GM18858 (cell line): ENCODE measurements at regions not wholly inside any gene's neighbourhood (a gene's known extent, or its start where the extent isn't known, plus 50 kb on each side); places are given as distances from the start of the nearest gene placed in this dataset.

Source experiments
- ATAC-seq: cut with Tn5 transposase; IDR thresholded peaks from one replicate; pipeline ENCODE4 v1.9.1; 2021; ENCODE audit not compliant: unreplicated experiment

DNA sequence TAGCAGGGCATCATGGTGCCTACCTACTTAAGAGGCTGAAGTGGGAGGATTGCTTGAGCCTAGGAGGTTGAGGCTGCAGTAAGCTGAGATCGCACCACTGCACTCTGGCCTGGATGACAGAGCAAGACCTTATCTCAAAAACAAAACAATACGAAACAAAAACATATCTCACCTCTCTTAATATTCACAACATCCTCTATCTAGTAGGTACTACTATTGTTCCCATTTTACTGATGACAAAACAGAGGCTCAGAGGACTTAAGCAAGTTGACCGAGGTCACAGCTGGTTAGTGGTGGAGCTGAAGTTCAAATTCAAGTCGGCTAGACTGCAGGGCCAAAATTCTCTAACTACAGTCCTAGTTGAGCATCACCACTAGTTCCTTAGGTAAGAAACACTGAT, 172.3 kb upstream of the EEA1 start:
- ATAC-seq = no peak

DNA sequence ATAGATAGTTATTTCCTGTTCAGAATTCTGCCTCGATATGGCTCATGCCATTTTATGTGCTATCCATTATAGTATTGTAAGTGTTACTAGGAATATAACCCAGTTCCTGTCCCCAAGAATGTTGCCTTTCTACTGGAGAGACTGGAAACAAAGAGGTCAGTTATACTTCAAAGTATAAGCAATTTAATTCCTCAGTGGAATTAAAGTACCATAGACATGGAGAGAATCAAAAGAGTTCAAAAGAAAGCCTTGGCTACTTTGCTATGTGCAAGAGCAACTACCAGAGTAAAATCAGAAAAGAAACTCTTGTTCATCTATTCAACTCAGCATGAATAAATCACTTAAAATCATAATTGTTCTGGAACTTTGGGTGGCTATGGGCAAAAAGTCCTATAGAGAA, 173.2 kb upstream of the EEA1 start:
- no peak for ATAC-seq

DNA sequence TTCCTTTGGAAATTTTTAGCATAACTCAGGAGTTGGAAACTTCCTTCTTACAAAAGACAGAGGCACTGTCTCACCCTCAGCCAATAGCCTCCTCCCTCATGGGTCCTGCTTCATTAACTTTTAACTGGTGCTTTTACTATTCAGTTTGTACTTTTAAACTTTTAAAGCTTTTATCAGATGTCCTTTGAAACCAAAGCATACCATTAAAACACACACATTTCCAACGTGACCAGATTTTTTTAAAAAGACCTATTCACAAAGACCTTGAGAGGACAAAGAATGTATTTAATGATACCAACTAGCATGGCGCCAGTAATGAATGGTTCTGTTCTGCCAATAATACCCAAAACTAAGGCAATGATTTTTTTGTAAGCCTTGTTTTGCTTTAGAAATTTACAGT, 173.6 kb upstream of the EEA1 start:
- no peak for ATAC-seq

DNA sequence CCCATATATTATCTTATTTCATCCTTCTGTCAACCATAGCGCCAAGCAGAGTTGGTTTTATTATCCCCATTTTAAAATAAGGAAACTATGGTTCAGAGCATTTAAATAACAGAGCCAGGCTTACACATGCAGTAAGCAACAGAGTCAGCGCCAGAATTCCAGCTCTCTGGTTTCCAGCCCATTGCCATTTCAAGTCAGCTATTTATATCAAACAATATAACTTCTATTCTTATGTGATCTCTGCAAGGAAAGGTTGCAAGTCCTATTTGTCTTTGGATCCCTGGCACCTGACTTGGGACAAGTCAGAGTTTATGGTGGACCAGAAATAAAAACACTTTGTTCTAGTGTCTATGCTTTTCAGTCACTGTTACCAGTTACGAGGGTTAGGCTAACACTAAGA, 174.1 kb upstream of the EEA1 start:
- ATAC-seq = no peak

DNA sequence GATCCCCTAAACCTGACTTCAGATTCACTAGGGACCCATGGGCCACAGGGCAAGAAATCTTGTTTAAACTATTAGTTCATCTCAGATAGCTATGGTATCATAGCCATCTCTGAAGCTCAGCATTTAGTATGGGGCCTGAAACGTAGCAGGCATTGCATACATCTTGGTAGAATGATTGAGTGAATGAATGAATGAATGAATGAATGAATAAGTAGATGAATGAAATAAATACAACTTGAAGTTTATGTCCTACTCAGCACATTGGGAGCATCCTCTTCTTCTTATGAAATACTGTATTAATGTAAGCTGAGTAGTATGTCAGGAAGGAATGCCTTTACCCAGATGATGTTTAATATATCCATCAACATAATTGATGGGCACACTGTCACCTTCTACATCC, 175.4 kb upstream of the EEA1 start:
- ATAC-seq = no peak

DNA sequence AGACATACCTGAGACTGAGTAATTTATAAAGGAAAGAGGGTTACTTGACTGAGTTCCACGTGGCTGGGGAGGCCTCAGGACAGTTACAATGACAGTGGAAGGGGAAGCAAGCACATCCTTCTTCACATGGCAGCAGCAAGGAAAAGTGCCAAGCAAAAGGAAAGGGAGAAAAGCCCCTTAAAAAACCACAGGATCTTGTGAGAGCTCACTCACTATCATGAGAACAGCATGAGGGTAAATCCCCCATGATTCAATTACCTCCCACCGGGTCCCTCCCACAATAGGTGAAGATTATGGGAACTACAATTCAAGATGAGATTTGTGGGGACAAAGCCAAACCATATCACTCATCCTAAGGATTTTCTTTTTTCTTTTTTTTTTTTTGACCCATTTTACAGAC, 177.8 kb upstream of the EEA1 start:
- ATAC-seq = no peak

DNA sequence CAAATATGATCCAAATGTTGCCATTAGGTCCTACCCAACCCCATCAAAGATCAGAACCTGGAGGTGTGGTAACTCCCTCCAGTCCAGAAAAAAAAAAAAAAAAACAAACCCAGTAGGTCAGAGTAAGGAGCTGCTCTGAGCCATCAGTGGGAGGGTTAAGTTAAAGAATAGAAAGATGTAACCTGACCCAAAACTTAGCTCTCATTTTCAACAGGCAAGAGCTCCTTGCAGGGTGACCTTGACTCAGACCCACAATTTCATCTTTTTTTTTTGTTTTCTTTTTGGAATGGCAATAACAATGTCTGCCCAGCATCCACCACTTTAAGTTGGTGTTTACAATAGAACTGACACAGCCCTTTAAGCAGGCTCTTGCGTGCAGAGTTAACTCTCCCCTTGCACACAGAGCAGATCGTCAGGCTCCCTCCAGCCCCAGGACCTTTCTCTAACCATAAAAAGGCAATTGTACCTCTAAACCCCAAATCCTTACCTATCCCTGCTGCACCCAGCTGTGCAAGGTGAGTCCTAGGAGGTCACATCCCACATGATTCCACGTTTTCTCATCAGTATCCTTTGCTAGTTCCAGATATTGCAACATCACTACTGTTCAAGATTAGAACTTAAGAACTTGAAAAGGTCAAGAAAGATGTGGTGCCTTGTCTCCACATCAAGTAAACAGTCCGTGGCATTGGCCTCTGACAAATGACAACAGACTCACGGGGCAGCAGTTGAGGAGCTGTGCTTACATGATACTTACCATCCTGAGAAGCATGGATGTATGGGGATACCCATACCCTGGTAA, 178.6 kb upstream of the EEA1 start:
- ATAC-seq = no peak

DNA sequence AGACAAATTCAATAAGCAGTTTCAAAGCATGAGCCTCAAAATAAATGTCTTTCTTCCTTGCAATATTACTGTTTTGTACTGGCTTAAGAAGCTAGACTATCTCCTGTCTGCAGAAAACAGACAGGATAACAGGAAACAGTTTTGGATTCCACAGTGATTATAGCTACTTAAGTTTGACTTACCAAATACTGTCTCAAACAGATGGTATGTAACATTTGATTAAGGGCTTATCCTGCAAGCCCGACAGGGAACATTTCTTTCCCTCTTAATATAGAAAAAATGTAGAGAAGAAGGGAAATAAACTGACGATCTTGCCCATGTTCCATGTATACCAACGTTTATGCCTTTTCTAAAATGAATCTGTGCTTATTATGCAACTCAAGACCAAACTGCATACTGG, 179.9 kb upstream of the EEA1 start:
- ATAC-seq = no peak

DNA sequence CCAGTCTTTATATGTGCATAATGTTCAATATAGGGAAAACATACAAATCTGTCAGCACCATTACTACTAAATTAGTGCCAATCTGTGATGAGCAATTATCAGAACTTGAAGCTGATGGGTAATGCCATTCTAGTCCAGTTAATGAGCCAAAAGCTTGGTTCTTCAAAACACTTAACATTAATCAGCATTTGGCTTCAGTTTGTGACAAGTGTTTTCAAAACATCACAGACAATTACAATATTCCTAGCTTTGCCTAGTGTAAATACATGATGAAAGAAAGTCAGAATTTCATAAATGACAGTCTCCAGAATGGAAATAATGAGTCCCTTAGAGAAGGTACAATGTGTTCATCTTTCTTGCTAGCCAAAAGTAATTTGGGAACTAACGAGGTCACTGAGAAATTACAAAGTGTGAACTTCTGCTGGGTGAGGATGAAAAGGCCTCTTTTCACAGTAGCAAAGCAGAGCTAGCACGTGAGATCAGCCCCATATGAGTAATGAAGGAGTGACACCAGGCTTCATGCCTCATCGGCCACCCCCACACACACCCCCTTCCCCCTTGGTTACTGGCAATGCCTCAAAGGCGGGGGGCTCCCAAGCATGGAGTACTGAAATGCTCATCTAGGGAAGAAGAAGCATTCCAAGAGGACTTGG, 180.6 kb upstream of the EEA1 start:
- ATAC-seq = peak; percentile 42

DNA sequence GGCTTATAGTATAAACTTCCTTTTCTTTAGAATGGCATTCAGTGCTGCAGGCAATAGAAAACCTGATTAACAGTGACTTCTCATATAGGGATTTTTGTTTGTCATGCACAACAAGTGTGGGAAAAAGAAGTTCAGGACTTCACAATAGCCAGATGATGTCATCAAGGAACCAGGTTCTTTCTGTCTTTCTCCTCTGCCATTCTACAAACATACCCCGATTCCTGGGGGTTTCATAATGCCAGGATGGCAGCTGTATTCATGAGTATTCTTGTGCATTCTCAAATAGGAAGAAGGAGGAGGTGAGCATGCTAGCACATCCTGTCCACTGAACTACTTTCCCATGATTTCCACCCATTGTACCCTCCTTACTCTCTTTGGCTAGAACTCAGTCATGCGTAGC, 182.7 kb upstream of the EEA1 start:
- ATAC-seq = no peak

DNA sequence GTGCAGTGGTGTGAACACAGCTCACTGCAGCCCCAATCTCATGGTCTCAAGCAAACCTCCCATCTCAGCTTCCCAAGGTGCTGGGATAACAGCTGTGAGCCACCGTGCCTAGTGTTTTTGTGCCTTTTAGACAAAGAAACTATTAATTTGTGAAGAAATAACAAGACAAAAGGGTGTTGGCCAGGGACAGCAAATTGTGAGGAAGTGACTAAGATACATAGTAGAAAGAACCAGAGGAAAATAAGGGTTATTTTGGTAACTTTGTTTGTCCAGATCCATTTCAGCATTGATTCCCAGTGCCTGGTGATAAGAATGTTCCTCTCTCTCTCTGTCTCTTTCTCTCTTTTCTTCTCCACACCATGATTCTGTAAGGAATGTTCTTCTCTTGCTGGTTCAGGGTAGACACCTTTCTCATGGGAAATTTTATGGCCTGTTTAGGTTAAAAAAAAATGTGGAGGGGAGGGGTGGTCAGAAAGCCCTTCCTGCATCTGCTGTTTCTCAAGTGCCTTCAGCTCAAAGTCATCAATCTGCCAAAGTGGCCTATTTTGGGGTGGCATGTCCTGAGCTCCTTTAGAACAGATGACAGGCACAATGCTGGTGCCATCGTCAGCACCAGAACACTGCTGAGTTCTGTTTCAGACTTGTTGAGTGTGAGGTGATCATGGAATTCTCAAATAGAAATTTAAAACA, 184.4 kb upstream of the EEA1 start:
- no peak for ATAC-seq

DNA sequence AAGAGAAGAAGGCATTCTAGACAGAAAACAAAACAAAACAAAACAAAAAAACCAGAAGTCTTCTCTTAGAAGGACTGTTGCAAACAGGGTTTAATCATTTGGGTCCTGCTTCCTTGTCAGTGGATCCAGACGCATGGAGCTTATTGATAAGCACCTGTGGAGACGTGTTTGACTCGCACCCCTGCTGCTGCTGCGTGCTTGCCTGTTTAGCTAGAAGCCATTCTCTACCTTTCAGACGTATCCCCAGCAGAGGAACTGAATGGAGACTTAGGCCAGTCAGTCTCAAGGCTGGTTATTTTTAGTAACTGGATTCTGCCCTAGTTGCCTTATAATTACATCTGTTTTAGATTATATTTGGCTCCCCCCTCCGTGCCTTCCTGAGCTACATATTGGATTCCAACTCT, 186.1 kb upstream of the EEA1 start:
- no peak for ATAC-seq

DNA sequence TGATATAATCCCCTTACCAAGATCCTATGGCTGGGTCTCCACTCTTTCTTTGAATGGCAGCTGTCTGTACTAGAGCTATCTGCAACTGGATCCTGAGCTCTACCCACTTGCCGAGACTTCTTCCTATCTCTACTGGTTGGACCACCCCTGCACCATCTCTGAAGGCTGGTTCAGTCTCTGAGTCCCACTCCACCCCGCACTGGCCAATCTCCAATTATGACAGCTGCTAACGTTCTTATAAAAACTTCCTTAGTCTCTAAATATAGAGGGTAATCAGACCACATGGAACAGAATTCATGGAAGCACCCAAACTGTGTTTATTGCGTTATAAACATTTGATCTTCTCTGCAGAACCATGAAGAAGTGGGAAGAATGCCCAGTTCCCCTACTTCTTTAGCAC, 186.6 kb upstream of the EEA1 start:
- no peak for ATAC-seq

DNA sequence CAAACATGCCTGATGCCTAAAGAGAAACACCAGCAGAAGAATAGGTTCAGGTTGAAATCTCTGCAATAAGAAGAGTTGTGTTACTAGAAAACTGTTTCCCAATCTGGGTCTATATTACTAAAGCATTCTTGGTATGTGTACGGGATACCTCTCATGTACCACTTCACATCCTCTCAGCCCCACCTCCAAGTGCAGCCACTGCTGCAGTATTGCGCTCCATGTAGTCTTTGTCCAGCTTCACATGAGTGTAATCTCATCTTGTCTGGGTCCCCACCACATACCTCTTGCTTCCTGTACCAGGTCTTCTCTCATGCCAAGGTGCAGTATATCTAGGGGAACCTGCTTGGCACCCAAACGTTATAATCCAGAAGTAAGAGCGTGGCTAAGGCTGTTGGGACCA, 187.5 kb upstream of the EEA1 start:
- ATAC-seq = no peak

DNA sequence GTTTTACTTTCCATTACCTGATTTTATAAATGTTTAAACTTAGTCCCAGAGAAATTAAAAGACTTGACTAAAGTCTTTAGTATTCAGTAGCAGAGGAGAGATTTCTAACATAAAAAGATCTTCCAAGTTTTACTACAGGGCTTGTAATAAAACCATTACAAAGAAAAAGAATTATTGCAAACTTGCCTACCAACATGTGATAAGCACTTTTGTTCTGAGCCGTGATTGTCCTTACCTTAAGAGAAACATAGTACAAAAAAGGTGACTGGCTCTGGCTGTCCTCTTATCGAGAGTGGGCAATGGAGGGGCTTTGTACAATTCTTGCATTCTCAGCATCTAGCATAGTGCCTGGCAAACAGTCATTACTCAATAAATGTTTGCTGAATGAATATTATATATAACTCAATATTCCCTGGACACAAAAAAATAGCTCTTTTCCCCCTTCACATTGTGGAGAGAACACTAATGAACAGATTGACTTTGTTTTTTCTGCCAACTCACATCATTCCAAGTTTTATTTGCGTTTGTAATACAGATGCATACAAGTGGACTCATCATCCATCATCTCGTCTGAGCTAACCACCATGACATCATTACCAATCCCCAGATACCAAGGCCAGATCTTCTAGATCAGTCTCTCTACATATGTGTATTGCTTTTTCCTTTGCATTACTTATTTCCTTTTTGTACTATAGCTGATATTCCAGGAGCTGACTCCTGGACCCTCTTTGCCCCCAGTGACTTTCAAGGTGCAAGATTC, 192.8 kb upstream of the EEA1 start:
- no peak for ATAC-seq

DNA sequence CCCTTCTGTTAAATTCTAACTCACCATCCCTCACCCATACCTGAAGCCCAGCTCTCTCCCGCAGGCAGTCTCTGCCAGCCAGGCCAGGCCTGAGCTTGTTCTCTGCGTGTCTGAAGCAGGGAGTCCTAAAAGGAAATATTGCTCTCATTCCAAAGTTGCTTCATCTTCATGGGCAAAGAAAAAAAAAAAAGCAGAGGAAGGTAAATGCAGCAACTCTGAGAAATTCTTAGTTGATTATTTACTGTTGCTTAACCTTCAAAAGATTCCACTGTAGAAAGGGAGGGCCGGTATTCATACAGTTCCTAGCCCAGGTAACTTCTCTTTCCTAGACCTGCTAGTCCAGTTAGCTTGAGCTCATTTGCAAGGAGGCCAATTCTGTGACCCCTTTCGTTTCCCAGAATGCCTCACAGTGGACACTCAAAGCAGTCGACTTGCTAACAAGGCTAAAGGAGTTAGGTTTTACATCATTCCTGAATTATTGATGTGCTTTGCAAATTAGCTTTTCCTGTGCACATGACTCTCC, 193.5 kb upstream of the EEA1 start:
- no peak for ATAC-seq

DNA sequence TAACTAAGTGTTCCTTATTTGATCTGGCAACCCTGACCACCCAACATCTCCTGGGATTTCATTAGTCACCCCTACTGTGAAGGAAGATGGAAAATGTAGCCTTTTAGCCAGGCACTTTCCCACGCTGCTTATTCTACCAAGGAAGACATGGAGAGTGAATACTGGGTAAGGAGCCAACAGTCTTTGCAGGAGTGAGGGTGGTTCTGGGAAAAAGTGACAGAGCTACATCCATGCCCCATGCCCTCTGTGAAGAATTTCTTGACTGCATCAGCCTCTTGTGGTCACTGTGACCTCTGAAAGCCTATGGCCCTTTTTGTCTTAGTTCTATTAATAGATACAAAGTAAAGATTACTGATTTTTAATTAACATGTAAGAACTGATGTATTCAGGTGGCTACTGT, 196.0 kb upstream of the EEA1 start:
- no peak for ATAC-seq

DNA sequence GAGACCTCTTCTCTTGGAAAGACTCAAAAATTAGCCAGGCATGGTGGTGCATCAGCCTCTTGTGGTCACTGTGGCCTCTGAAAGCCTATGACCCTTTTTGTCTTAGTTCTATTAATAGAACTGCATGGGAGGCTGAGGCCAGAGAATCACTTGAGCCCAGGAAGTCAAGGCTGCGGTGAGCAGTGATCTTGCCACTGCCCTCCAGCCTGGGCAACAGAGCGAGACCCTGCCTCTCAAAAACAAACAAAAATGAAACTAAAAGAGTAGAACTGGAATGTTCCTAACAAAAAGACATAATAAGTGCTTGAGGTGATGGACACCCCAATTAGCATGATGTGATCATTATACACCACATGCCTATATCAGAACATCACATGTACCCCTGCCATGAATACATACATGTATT, 197.0 kb upstream of the EEA1 start:
- ATAC-seq = peak; percentile 53

DNA sequence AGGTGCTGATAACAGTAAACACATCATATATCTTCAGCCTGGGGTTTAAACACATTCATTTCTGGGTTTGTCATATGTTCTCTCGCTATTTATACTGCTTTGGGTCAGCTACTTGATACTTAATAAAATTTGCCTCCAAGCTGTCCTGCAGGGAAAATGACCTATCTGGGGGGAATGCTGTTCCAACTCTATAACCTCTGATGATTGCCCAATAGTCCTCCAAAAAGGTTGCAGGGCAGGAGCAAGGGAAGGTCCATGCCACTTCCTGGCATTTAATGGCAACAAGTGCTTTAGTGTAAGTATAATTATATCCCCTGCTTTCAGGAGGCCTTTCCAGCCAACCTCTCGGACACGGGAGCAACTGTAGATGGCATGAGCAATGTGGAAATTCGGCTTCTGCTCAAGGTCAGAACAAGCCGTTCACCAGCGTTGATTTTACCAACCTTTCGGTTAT, 198.0 kb upstream of the EEA1 start:
- no peak for ATAC-seq

DNA sequence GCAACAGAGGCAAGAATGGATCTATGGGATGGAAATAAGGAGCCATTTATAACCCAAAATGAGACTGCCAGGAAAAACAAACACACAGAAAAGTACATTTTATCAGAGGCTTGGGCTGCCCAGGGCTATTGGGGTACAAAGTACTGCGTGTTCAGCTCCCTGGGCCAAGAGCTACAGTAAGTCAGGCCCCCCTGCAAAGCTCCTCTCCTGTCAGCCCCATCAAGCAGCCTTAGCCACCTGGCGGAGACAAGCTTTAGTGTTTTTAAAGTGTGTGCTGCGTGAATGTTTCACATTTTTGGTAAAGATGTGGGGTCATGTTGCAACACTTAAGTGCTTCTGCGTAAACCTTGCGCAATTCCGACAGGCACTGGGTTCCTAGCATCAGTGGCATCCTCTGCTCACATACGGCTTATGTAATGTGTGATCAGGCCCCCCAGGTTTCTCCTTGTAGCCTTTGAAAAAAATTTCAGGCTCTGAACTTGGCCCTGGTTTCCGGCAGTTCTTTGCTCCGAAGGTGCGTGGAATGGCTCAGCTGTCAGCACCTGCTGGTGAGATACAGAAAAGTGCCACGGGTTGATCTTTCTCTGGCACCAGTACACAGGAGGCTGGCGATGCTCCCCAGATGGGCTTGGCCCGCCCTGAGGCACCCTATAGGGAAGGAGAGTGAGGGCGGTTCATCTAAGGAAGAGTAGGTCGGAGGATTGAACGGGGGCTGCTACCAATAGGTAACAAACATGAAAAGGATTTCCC, 198.7 kb upstream of the EEA1 start:
- no peak for ATAC-seq

DNA sequence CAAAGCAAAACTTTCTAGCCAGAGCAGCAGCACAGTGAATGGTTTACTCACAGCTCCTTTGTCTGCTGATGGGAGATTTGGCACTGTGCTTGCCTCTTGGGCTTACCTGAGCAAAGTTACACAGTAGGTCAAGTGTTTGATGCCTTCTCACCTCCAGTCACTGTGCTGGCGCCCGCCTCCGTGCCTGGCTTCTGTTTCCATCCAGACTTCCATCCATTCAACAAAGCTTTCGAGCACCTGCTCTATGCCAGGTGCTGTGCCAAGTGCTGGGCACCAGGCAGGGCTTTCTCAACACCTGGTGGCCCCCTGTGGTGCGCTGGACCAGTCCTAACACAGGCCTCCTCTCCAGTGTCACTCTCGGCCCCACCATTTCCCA, 199.2 kb upstream of the EEA1 start:
- no peak for ATAC-seq
